Ovary (tissue), 3 donors: ENCODE measurements at regions not wholly inside any gene's neighbourhood (a gene's known extent, or its start where the extent isn't known, plus 50 kb on each side); places are given as distances from the start of the nearest gene placed in this dataset.

Experiments
- CTCF ChIP-seq, 3 donors: fragments of 450-650 bp in 2 of 3; fragments of 200-600 bp in 1 of 3; IDR thresholded peaks; one replicate each; pipeline versions ENCODE4 v1.5.1 to v1.8.0; 2016 to 2022; ENCODE audit warnings: antibody characterized with exemption in 3 of 3, mild to moderate bottlenecking in 1 of 3
- POLR2A ChIP-seq: fragments of 450-650 bp; IDR thresholded peaks from one replicate; pipeline ENCODE4 v1.6.1; 2017; ENCODE audit warnings: antibody characterized with exemption, mild to moderate bottlenecking, moderate library complexity
- donor health status: DM: no; HTN: no; CAD: no.

GRCh38 chr18:57205641-57206040, 58.8 kb downstream of the BOD1L2 start:
- TF ChIP-seq CTCF (IDR thresholded peaks at IDR 0.05) (no peak), POLR2A (no peak)
